Bone marrow (tissue), 2 donors: ENCODE measurements at regions not wholly inside any gene's neighbourhood (a gene's known extent, or its start where the extent isn't known, plus 50 kb on each side); places are given as distances from the start of the nearest gene placed in this dataset.

Experiments
- DNase-seq, 2 donors: peaks; one replicate each; lab custom pipeline; 2025; lab: John Stamatoyannopoulos, UW

GRCh38 chr13:34886121-34886875, 55.8 kb upstream of the NBEA start:
- no peak for DNase-seq

GRCh38 chr13:34886987-34887386, 55.1 kb upstream of the NBEA start:
- DNase-seq, result no peak
